ENCODE measurements at regions not wholly inside any gene's neighbourhood (a gene's known extent, or its start where the extent isn't known, plus 50 kb on each side); places are given as distances from the start of the nearest gene placed in this dataset.

- Mint-ChIP-seq H3K9me3 (ENCODE audit: low read depth) (no peaks in the 10 kb centered on the region), H3K4me3 (no peak overlapping the region), H3K36me3 (peaks cover 4% of the 10 kb centered on the region), H3K27ac (no peak overlapping the region), H3K4me1 (ENCODE audit: low read depth) (peaks cover 2% of the 10 kb centered on the region), H3K27me3 (peaks cover 20% of the 10 kb centered on the region)
These were observed 111.6 kb upstream of the ESRRB start for GRCh38 chr14:76264384-76264783.

- H3K27ac Mint-ChIP-seq, result no peak overlapping the region
- H3K9me3 Mint-ChIP-seq (ENCODE audit: low read depth), result no peaks in the 10 kb centered on the region
- H3K27me3 Mint-ChIP-seq, result peaks cover 20% of the 10 kb centered on the region
- H3K4me1 Mint-ChIP-seq (ENCODE audit: low read depth), result peaks cover 2% of the 10 kb centered on the region
- peak overlapping the region; percentile 8 for H3K4me3 Mint-ChIP-seq
- peaks cover 4% of the 10 kb centered on the region for H3K36me3 Mint-ChIP-seq
These were observed 108.5 kb upstream of the ESRRB start for GRCh38 chr14:76267322-76268046.

DNA sequence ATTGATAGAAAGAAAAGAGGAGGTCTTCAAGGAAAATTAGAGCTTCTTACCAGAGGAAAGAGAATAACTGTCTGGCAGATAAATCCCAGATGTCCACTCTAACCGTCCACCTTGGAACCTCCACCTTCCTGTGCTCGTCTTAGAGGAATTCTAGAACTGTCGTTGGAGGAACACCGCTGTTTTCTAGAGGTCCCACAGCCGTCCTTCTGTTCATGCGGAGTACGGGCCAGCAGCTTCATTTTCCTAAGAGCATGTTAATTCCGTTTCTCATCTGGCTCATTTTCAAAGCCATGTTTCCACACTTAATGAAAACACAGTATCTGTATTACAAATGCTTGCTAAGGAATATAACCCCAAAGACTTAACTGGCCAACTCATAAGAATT lies 107.9 kb upstream of the ESRRB start:
- peaks cover 2% of the 10 kb centered on the region for H3K4me1 Mint-ChIP-seq (ENCODE audit: low read depth)
- H3K4me3 Mint-ChIP-seq, result no peak overlapping the region
- H3K36me3 Mint-ChIP-seq, result peaks cover 4% of the 10 kb centered on the region
- no peak overlapping the region for H3K27ac Mint-ChIP-seq
- H3K27me3 Mint-ChIP-seq, result peaks cover 20% of the 10 kb centered on the region
- no peaks in the 10 kb centered on the region for H3K9me3 Mint-ChIP-seq (ENCODE audit: low read depth)

DNA sequence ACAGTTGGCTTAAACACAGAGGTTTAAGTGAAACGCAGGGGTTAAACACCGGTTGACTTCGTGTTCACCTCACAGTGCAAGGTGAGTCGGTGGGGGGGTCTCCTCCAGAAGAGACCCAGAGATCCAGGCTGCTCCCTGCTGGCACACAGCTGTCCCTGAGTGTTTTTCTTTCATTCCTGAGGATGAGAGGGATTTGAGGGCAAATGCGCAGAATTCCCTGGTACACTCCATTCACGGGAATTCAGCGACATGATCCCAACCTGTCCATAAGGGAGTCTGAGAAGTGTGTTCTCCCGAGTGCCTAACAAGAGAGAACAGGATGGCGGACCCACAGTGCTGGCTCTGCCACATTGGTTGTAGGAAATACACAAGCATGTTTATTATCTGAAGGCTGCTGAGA lies 107.2 kb upstream of the ESRRB start:
- Mint-ChIP-seq H3K36me3 (no peaks in the 10 kb centered on the region), H3K9me3 (ENCODE audit: low read depth) (no peaks in the 10 kb centered on the region), H3K27ac (no peak overlapping the region), H3K27me3 (peaks cover 14% of the 10 kb centered on the region), H3K4me1 (ENCODE audit: low read depth) (peaks cover 2% of the 10 kb centered on the region), H3K4me3 (no peak overlapping the region)

DNA sequence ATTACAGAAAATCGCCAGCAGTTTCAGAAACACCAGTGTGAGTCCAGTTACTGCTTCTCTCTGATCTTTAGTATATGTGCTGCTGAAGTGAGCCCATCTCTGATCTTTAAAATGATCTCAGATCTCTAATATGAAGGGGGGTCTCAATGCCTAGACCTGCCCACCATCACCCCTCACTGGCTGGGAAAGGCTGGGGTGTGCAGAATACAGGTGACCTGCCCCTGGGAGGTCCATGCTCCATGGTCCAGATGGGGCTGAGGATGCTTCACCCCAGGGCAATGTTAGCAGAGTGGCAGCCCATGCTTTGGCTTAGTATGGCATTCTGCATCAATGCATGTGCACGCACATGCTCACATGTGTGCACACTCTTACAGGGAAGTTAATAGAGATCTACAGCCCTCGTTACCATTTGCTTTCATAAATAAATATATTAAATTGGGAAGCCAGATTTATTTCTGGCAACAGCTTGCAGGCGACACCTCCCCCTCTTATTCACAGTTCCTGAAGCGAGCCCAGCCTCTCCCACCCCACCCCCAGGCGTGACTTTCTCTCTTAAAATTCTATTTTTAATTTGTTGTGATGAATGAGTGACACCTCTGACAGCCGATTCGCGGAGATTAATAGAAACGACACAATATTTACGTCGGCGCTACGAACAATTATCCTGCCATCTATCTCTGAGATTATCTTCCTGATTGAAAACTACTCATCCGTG lies 104.7 kb upstream of the ESRRB start:
- no peaks in the 10 kb centered on the region for H3K36me3 Mint-ChIP-seq
- no peaks in the 10 kb centered on the region for H3K9me3 Mint-ChIP-seq (ENCODE audit: low read depth)
- peaks cover 2% of the 10 kb centered on the region for H3K4me1 Mint-ChIP-seq (ENCODE audit: low read depth)
- peaks cover 3% of the 10 kb centered on the region for H3K27me3 Mint-ChIP-seq
- H3K27ac Mint-ChIP-seq, result no peak overlapping the region
- H3K4me3 Mint-ChIP-seq, result no peak overlapping the region

DNA sequence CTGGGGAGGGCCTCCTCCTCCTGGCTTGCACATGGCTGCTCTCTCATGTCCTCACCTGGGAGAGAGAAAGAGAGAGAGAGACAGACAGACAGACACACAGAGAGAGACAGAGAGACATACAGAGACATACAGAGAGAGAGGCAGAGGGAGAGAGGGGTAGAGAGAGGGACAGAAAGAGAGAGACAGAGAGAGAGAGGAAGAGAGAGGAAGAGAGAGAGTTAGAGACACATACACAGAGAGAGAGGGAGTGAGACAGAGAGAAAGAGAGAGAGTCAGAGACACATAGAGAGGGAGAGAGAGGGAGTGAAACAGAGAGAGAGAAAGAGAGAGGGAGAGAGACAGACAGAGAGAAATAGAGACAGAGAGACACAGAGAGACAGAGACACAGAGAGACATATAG lies 103.6 kb upstream of the ESRRB start:
- no peak overlapping the region for H3K4me3 Mint-ChIP-seq
- no peaks in the 10 kb centered on the region for H3K9me3 Mint-ChIP-seq (ENCODE audit: low read depth)
- H3K36me3 Mint-ChIP-seq, result no peaks in the 10 kb centered on the region
- H3K27ac Mint-ChIP-seq, result no peak overlapping the region
- H3K4me1 Mint-ChIP-seq (ENCODE audit: low read depth), result no peaks in the 10 kb centered on the region
- no peaks in the 10 kb centered on the region for H3K27me3 Mint-ChIP-seq

- Mint-ChIP-seq H3K27me3 (no peaks in the 10 kb centered on the region), H3K4me1 (ENCODE audit: low read depth) (no peaks in the 10 kb centered on the region), H3K27ac (no peak overlapping the region), H3K4me3 (no peak overlapping the region), H3K9me3 (ENCODE audit: low read depth) (no peaks in the 10 kb centered on the region), H3K36me3 (no peaks in the 10 kb centered on the region)
These were observed 103.2 kb upstream of the ESRRB start for GRCh38 chr14:76272774-76273173.

- Mint-ChIP-seq H3K36me3 (no peaks in the 10 kb centered on the region), H3K4me3 (no peak overlapping the region), H3K9me3 (ENCODE audit: low read depth) (no peaks in the 10 kb centered on the region), H3K27me3 (no peaks in the 10 kb centered on the region), H3K4me1 (ENCODE audit: low read depth) (no peaks in the 10 kb centered on the region), H3K27ac (no peak overlapping the region)
These were observed 102.6 kb upstream of the ESRRB start for GRCh38 chr14:76273346-76273745.

DNA sequence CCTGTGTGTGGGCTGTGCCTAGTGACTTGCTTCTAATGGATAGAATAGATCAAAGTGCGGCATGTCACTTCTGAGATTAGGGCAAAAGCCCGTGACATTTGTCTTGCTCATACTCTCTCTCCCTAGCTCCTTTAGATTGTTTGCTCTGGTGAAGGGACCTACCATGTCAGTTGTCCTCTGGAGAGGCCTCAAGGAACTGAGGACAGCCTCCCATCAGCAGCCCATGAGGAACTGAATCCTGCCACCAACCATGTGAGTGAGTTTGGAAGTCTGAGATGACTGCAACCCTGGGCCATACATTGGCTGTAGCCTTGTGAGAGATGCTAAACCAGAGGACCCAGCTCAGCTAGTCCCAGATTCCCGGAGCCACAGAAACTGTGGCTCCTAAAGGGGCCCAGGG lies 101.6 kb upstream of the ESRRB start:
- Mint-ChIP-seq H3K4me1 (ENCODE audit: low read depth) (no peaks in the 10 kb centered on the region), H3K36me3 (no peaks in the 10 kb centered on the region), H3K27me3 (peaks cover 2% of the 10 kb centered on the region), H3K4me3 (no peak overlapping the region), H3K9me3 (ENCODE audit: low read depth) (no peaks in the 10 kb centered on the region), H3K27ac (no peak overlapping the region)

DNA sequence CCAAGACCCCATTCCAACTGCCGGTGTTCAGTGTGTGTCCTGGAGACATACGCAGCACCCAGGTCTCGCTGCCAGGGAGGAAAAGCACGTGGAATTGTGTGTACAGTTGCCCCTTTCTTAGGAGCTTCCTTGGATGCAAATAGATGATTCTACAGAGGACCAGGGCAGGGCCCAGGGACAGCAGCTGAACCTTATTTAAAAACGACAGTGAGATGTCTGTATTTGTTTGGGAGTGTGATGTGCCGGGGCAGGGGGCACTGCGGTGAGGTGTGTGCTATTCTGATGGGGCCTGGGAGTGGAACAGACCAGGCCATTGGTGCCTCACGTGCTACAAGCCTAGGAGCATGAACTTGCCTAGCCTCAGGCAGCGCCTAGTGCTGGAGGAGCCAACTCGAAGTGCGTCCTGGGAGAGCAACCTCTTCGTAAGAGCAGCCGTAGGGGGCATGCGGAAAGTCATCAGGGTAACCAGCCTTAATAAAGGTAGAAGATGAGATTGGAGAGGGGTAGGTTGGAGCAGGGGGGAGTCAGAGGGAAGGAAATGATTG lies 98.3 kb upstream of the ESRRB start:
- Mint-ChIP-seq H3K27ac (no peak overlapping the region), H3K9me3 (ENCODE audit: low read depth) (no peaks in the 10 kb centered on the region), H3K4me3 (no peak overlapping the region), H3K4me1 (ENCODE audit: low read depth) (no peaks in the 10 kb centered on the region), H3K36me3 (peaks cover 2% of the 10 kb centered on the region), H3K27me3 (peaks cover 6% of the 10 kb centered on the region)

- Mint-ChIP-seq H3K27me3 (peaks cover 6% of the 10 kb centered on the region), H3K4me3 (no peak overlapping the region), H3K36me3 (peaks cover 2% of the 10 kb centered on the region), H3K4me1 (ENCODE audit: low read depth) (no peaks in the 10 kb centered on the region), H3K9me3 (ENCODE audit: low read depth) (peaks cover 3% of the 10 kb centered on the region), H3K27ac (no peak overlapping the region)
These were observed 95.7 kb upstream of the ESRRB start for GRCh38 chr14:76280221-76280620.

GRCh38 chr14:76282581-76282980 lies 93.4 kb upstream of the ESRRB start:
- Mint-ChIP-seq H3K36me3 (peaks cover 2% of the 10 kb centered on the region), H3K27ac (no peak overlapping the region), H3K27me3 (peaks cover 6% of the 10 kb centered on the region), H3K9me3 (ENCODE audit: low read depth) (peaks cover 3% of the 10 kb centered on the region), H3K4me1 (ENCODE audit: low read depth) (no peaks in the 10 kb centered on the region), H3K4me3 (no peak overlapping the region)

GRCh38 chr14:76287063-76287462 lies 88.9 kb upstream of the ESRRB start:
- no peaks in the 10 kb centered on the region for H3K36me3 Mint-ChIP-seq
- no peaks in the 10 kb centered on the region for H3K27me3 Mint-ChIP-seq
- H3K4me1 Mint-ChIP-seq (ENCODE audit: low read depth), result no peaks in the 10 kb centered on the region
- H3K4me3 Mint-ChIP-seq, result no peak overlapping the region
- no peak overlapping the region for H3K27ac Mint-ChIP-seq
- H3K9me3 Mint-ChIP-seq (ENCODE audit: low read depth), result peaks cover 3% of the 10 kb centered on the region

- Mint-ChIP-seq H3K9me3 (ENCODE audit: low read depth) (no peaks in the 10 kb centered on the region), H3K36me3 (no peaks in the 10 kb centered on the region), H3K27me3 (no peaks in the 10 kb centered on the region), H3K4me3 (no peak overlapping the region), H3K27ac (no peak overlapping the region), H3K4me1 (ENCODE audit: low read depth) (no peaks in the 10 kb centered on the region)
These were observed 86.7 kb upstream of the ESRRB start for GRCh38 chr14:76289276-76289675.

DNA sequence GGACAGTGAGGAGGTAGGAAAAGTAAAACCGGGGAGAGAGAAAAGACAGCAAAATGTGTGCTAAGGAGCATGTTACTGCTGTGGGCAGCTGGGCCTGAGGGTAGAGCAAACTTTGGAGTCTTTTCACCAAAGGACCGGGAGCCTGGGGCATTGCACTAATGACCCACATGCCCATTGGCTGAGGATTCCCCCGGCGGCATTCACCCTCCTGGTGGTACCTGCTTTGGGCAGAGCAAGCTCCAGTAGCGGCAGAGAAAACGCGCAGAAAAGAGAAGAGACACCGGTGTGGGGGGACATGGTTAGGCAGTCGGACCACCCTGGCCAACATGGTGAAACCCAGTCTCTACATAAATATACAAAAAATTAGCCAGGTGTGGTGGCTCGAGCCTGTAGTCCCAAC lies 83.4 kb upstream of the ESRRB start:
- H3K9me3 Mint-ChIP-seq (ENCODE audit: low read depth), result no peaks in the 10 kb centered on the region
- H3K36me3 Mint-ChIP-seq, result no peaks in the 10 kb centered on the region
- no peak overlapping the region for H3K27ac Mint-ChIP-seq
- no peaks in the 10 kb centered on the region for H3K4me1 Mint-ChIP-seq (ENCODE audit: low read depth)
- peaks cover 2% of the 10 kb centered on the region for H3K27me3 Mint-ChIP-seq
- H3K4me3 Mint-ChIP-seq, result no peak overlapping the region

Data from activated naive CD8-positive, alpha-beta T cell (primary cell).